ENCODE measurements at regions not wholly inside any gene's neighbourhood (a gene's known extent, or its start where the extent isn't known, plus 50 kb on each side); places are given as distances from the start of the nearest gene placed in this dataset.

DNA sequence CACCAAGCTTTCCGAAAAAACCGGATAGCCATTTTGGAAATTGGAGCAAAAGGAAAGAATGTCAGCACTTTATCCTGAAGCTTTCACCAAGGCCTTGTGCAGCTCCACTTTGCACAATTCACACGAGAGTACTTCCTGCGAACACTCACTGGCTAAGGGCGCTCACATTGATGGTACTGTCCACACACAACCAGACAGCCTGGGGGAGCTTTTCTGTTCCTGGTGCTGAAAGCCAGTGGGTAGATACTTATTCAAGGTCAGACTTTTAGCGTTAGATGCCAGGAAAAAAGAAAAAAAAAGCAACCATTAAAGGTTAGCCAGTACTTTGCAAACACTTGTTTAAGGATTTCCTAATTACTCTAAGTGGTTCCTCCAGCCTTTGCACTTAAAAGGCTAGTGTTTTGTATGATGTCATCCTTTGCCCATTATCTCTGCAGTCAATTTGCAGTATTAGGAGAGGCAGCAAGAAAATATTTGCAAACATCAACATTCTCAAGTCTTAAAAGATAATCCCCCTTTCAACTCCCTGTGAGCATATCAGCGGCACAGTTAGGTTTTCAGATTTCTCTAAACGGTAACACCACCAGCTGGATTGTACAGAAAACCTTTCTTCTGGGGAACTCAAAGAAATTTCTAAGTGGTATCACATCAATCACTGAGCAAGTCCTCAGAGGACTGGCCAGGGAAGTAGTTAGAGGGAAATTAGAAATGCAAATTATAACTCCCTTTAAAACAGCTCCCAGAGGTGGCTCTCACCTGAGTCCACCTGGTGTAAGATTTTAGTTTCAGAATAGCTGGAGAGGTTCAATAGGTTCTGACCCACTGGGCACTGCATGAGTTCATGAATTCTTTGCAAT lies 243.4 kb upstream of the IRX5 start (continued):
- TF ChIP-seq ZNF19 (tag by site-specific recombination; IDR thresholded peaks at IDR 0.05; ENCODE audit: low read depth) (no peak), ZNF350 (tag by site-specific recombination; IDR thresholded peaks at IDR 0.05) (no peak), ZNF623 (tag by site-specific recombination; IDR thresholded peaks at IDR 0.05) (no peak), ZEB2 (tag by site-specific recombination; IDR thresholded peaks at IDR 0.05) (peak; percentile 70), ZNF692 (tag by site-specific recombination; IDR thresholded peaks at IDR 0.05) (peak; percentile 67; the same call in 1 of the 2 replicates), ZNF132 (tag by site-specific recombination; IDR thresholded peaks at IDR 0.05; ENCODE audit: borderline replicate concordance) (no peak), ZBTB7A (tag by site-specific recombination; IDR thresholded peaks at IDR 0.05; ENCODE audit: low read depth) (no peak), ZNF558 (tag by site-specific recombination; IDR thresholded peaks at IDR 0.05) (no peak), GLIS2 (tag by site-specific recombination; IDR thresholded peaks at IDR 0.05) (no peak), ZNF146 (tag by site-specific recombination; IDR thresholded peaks at IDR 0.05) (no peak), ZNF18 (tag by site-specific recombination; IDR thresholded peaks at IDR 0.05) (0 out of 2 replicates have a peak, but pooled peaks have one; percentile 38), ZNF571 (tag by site-specific recombination; IDR thresholded peaks at IDR 0.05) (no peak), KLF10 (tag by site-specific recombination; IDR thresholded peaks at IDR 0.05) (no peak), ZNF416 (tag by site-specific recombination; IDR thresholded peaks at IDR 0.05) (no peak), ZNF214 (tag by site-specific recombination; IDR thresholded peaks at IDR 0.05; ENCODE audit: borderline replicate concordance) (no peak), ZNF707 (tag by site-specific recombination; IDR thresholded peaks at IDR 0.05) (no peak), ZNF169 (tag by site-specific recombination; IDR thresholded peaks at IDR 0.05) (no peak), ZNF138 (tag by site-specific recombination; IDR thresholded peaks at IDR 0.05; ENCODE audit: borderline replicate concordance) (no peak), KLF17 (tag by site-specific recombination; IDR thresholded peaks at IDR 0.05) (0 out of 2 replicates have a peak, but pooled peaks have one; percentile 22), ZNF335 (tag by site-specific recombination; conservative IDR thresholded peaks at IDR 0.05) (no peak), ZNF510 (tag by site-specific recombination; IDR thresholded peaks at IDR 0.05; ENCODE audit: insufficient replicate concordance) (no peak), ZFP41 (tag by site-specific recombination; IDR thresholded peaks at IDR 0.05; ENCODE audit: borderline replicate concordance) (no peak), ZSCAN18 (tag by site-specific recombination; IDR thresholded peaks at IDR 0.05) (no peak), MEIS1 (CRISPR knock-in tag; IDR thresholded peaks at IDR 0.05; ENCODE audit: borderline replicate concordance) (no peak), HOXC10 (CRISPR knock-in tag; IDR thresholded peaks at IDR 0.05) (no peak), ZNF155 (tag by site-specific recombination; IDR thresholded peaks at IDR 0.05) (no peak), ZNF791 (tag by site-specific recombination; IDR thresholded peaks at IDR 0.05) (no peak), ZNF600 (tag by site-specific recombination; IDR thresholded peaks at IDR 0.05) (no peak), ZNF670 (tag by site-specific recombination; IDR thresholded peaks at IDR 0.05; ENCODE audit: low read depth) (no peak), TCF7L2 (IDR thresholded peaks at IDR 0.05; ENCODE audit: borderline replicate concordance, low read depth, low read length) (peak; percentile 87), SP2 (tag by site-specific recombination; IDR thresholded peaks at IDR 0.05) (no peak), KLF1 (tag by site-specific recombination; IDR thresholded peaks at IDR 0.05) (peak; percentile 19; the same call in 1 of the 2 replicates), YY2 (tag by site-specific recombination; IDR thresholded peaks at IDR 0.05) (no peak), ZNF157 (tag by site-specific recombination; IDR thresholded peaks at IDR 0.05) (no peak), ZNF37A (tag by site-specific recombination; IDR thresholded peaks at IDR 0.05) (no peak)
